GM13976 (cell line): ENCODE measurements at regions not wholly inside any gene's neighbourhood (a gene's known extent, or its start where the extent isn't known, plus 50 kb on each side); places are given as distances from the start of the nearest gene placed in this dataset.

ENCODE experiments used
- DNase-seq: peaks from one replicate; pipeline ENCODE4 v3.0.0; 2012; ENCODE audit warnings: low spot score
- in situ Hi-C: fragments of 300-500 bp; cut with MboI; formaldehyde crosslinking; loops from one replicate; pipeline ENCODE4 v1.12.0; 2022; ENCODE audit warnings: low sequenced_read_pairs, mixed read lengths, inconsistent platforms; ENCODE audit not compliant: unreplicated experiment
- TF ChIP-seq, protein P1 (sequence below): IDR thresholded peaks from 2 replicates; pipeline ENCODE4 v1.5.1; 2012; ENCODE audit warnings: borderline replicate concordance, mild to moderate bottlenecking; ENCODE audit not compliant: insufficient read depth; ENCODE audit errors: extremely low read depth, missing control alignments, control extremely low read depth

DNA sequence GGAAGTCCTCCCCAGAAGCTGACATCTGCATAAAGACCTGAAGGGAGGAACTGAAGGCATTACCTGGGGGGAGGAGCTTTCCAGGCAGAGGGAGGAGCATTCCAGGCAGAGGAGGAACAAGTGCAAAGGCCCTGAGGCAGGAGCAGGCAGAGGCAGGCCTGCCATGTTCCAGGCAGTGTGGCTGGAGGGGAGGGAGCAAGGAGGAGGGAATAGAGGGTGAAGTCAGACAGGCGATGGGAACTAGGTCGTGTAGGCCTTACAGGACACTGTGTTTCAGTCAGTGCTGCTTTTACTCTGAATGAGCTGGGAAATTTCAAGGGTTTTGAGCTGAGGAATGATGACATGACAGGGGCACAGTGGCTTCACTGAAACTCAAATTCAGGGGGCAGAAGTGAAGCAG is 292.7 kb downstream of the BCOR start:
- TF ChIP-seq, protein P1, sequence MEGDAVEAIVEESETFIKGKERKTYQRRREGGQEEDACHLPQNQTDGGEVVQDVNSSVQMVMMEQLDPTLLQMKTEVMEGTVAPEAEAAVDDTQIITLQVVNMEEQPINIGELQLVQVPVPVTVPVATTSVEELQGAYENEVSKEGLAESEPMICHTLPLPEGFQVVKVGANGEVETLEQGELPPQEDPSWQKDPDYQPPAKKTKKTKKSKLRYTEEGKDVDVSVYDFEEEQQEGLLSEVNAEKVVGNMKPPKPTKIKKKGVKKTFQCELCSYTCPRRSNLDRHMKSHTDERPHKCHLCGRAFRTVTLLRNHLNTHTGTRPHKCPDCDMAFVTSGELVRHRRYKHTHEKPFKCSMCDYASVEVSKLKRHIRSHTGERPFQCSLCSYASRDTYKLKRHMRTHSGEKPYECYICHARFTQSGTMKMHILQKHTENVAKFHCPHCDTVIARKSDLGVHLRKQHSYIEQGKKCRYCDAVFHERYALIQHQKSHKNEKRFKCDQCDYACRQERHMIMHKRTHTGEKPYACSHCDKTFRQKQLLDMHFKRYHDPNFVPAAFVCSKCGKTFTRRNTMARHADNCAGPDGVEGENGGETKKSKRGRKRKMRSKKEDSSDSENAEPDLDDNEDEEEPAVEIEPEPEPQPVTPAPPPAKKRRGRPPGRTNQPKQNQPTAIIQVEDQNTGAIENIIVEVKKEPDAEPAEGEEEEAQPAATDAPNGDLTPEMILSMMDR = no peak
- in situ Hi-C loops = no loop called here
- no peak for DNase-seq

DNA sequence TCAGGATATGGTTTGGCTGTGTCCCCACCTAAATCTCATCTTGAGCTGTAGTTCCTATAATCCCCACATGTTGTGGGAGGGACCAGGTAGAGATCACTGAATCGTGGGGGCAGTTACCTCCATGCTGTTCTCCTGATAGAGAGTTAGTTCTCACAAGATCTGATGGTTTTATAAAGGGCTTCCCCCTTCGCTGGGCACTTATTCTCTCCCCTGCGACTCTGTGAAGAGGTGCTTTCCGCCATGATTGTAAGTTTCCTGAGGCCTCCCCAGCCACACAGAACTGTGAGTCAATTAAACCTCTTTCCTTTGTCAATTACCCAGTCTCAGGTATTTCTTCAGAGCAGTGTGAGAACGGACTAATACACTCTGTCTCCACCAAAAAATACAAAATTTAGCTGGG is 291.9 kb downstream of the BCOR start:
- in situ Hi-C loops = no loop called here
- TF ChIP-seq, protein P1 = no peak
- no peak for DNase-seq

DNA sequence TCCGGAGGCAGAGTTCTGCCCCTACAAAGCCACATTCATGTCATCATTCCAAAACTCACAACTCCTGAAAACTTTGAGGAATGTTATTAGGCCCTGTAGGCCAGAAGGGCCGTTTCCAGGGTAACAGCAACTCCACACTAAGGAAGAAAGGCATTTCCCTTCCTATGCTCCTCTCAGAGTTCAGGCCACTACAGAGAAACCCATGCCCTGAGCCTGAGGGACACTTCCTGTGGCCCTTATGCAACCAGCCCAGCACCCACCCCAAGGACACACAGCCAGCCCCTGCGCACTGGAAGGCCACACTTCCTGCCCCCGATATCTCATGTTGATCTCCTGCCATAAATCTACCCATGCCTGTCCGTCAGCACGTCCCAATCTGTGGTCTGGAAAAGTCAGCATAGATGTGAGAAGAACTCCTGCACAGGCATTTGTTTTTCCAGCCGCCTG is 289.3 kb downstream of the BCOR start:
- in situ Hi-C loops = no loop called here
- no peak for DNase-seq
- TF ChIP-seq, protein P1 = no peak

DNA sequence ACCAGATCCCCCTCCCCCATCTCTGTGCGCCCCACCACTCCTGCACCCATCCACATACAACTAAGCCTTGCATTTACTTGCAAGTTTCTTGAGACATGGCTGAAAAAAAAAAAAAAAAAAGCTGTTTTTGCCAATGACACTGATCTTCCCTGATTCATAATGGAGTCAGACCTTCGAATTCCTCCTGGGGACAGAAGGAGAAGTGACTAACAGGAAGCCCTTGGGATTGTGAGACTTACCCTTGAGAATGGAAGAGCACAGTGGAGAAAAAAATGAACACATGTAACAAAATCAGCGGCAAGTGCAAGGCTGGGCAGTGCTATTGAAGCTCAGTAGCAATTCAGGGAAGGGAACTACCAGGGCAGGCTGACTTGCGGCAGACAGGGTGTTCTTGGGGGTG is 288.4 kb downstream of the BCOR start:
- in situ Hi-C loops = no loop called here
- DNase-seq = no peak
- TF ChIP-seq, protein P1 = no peak

DNA sequence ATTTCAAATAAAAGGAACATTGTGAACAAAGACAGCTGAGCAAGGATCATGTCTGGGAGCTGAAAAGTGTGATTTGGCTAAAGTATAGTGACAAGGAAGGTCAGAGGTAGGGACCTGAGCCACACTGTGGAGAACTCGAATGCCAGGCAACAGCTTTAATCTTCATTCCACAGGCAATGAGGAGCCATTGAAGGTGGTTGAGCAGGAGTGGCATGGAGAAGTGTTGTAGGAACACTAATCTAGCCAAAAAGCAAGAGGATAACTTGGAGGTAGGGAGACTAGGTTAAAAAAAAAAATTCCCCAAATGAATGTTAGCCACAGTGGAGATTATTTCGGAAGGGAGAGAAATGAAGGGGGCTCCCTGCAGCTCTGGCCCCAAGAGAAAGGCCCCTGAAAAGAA is 286.9 kb downstream of the BCOR start:
- in situ Hi-C loops = no loop called here
- DNase-seq = no peak
- TF ChIP-seq, protein P1 = no peak

DNA sequence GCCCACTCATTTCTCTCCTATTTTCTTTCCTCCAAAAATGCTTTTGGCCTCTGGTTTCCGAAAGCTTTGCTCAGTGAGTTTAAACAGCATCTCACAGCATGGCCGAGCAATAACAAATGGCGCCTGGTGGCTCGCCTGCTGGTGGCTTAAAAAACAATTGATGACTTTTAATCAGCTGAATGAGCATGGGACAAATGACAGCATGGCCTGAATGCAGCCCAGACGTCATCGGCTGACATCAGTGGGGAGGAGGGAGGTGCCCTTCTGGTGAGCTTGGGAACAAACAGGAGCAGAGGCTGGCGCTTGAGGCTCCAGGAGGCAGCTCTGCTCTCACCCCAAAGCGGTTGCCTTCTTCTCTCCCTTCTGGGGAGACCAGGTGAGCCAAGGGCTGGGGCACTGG is 286.4 kb downstream of the BCOR start:
- DNase-seq = no peak
- in situ Hi-C loops = no loop called here
- TF ChIP-seq, protein P1 = no peak
